Suppressor macrophage treated with lipopolysaccharide for 4 hours (primary cell): ENCODE measurements at regions not wholly inside any gene's neighbourhood (a gene's known extent, or its start where the extent isn't known, plus 50 kb on each side); places are given as distances from the start of the nearest gene placed in this dataset.
A peak's percentile ranks its signal among the peaks of the same experiment; 100 is the strongest.
"Not testable (repeated sequence)": the region's sequence is repeated elsewhere in the genome, so short reads cannot be mapped to it uniquely, and the experiment has no call there.

Experiments used
- DNase-seq: peaks from one replicate; pipeline ENCODE4 v3.0.0-alpha.2; 2020

- no peak for DNase-seq
These were observed 157.5 kb downstream of the ZFP36L2 start for GRCh38 chr2:43068631-43069517.

GRCh38 chr2:43068041-43068533, 158.3 kb downstream of the ZFP36L2 start:
- no peak for DNase-seq

GRCh38 chr2:43067254-43068040, 159.0 kb downstream of the ZFP36L2 start:
- no peak for DNase-seq

- DNase-seq: not testable (repeated sequence)
These were observed 159.7 kb downstream of the ZFP36L2 start for GRCh38 chr2:43066541-43067253.

- no peak for DNase-seq
These were observed 160.5 kb downstream of the ZFP36L2 start for GRCh38 chr2:43065871-43066270.

GRCh38 chr2:43065036-43065435, 161.4 kb downstream of the ZFP36L2 start:
- no peak for DNase-seq

- DNase-seq: not testable (repeated sequence)
These were observed 163.3 kb downstream of the ZFP36L2 start for GRCh38 chr2:43063096-43063495.

- no peak for DNase-seq
These were observed 164.3 kb downstream of the ZFP36L2 start for GRCh38 chr2:43062058-43062457.

- no peak for DNase-seq
These were observed 165.9 kb downstream of the ZFP36L2 start for GRCh38 chr2:43060390-43061016.

GRCh38 chr2:43059183-43059897, 167.1 kb downstream of the ZFP36L2 start:
- peak; percentile 70 for DNase-seq

- no peak for DNase-seq
These were observed 167.7 kb downstream of the ZFP36L2 start for GRCh38 chr2:43058726-43059110.

GRCh38 chr2:43057742-43058725, 168.4 kb downstream of the ZFP36L2 start:
- no peak for DNase-seq

GRCh38 chr2:43057026-43057741, 169.2 kb downstream of the ZFP36L2 start:
- DNase-seq: no peak

GRCh38 chr2:43055985-43056384, 170.4 kb downstream of the ZFP36L2 start:
- no peak for DNase-seq

- DNase-seq: no peak
These were observed 171.1 kb downstream of the ZFP36L2 start for GRCh38 chr2:43055086-43055912.

- no peak for DNase-seq
These were observed 172.0 kb downstream of the ZFP36L2 start for GRCh38 chr2:43054367-43054766.

- no peak for DNase-seq
These were observed 173.5 kb downstream of the ZFP36L2 start for GRCh38 chr2:43052944-43053306.

- no peak for DNase-seq
These were observed 174.0 kb downstream of the ZFP36L2 start for GRCh38 chr2:43052204-43052943.
